Uterus (tissue), 2 donors: ENCODE measurements at regions not wholly inside any gene's neighbourhood (a gene's known extent, or its start where the extent isn't known, plus 50 kb on each side); places are given as distances from the start of the nearest gene placed in this dataset.

ENCODE experiments used
- CTCF ChIP-seq, 4 experiments: fragments of 200-600 bp in 2 of 4; fragments of 450-650 bp in 2 of 4; sonication (generic) in 2 of 4; IDR thresholded peaks; one replicate each; pipeline ENCODE4 v1.5.1; 2016 to 2019; ENCODE audit warnings: antibody characterized with exemption in 4 of 4, mild to moderate bottlenecking in 2 of 4, moderate library complexity in 1 of 4
- POLR2A ChIP-seq, 2 donors: fragments of 450-650 bp; IDR thresholded peaks; one replicate each; pipeline ENCODE4 v1.6.1; 2016; ENCODE audit warnings: antibody characterized with exemption in 2 of 2, mild to moderate bottlenecking in 1 of 2, moderate library complexity in 1 of 2

GRCh38 chr11:80365076-80365725, 924.4 kb upstream of the TENM4 start:
- TF ChIP-seq CTCF (IDR thresholded peaks at IDR 0.05) (no peak), POLR2A (IDR thresholded peaks at IDR 0.05) (no peak)
